ENCODE measurements at regions not wholly inside any gene's neighbourhood (a gene's known extent, or its start where the extent isn't known, plus 50 kb on each side); places are given as distances from the start of the nearest gene placed in this dataset.
A peak's percentile ranks its signal among the peaks of the same experiment; 100 is the strongest.

DNA sequence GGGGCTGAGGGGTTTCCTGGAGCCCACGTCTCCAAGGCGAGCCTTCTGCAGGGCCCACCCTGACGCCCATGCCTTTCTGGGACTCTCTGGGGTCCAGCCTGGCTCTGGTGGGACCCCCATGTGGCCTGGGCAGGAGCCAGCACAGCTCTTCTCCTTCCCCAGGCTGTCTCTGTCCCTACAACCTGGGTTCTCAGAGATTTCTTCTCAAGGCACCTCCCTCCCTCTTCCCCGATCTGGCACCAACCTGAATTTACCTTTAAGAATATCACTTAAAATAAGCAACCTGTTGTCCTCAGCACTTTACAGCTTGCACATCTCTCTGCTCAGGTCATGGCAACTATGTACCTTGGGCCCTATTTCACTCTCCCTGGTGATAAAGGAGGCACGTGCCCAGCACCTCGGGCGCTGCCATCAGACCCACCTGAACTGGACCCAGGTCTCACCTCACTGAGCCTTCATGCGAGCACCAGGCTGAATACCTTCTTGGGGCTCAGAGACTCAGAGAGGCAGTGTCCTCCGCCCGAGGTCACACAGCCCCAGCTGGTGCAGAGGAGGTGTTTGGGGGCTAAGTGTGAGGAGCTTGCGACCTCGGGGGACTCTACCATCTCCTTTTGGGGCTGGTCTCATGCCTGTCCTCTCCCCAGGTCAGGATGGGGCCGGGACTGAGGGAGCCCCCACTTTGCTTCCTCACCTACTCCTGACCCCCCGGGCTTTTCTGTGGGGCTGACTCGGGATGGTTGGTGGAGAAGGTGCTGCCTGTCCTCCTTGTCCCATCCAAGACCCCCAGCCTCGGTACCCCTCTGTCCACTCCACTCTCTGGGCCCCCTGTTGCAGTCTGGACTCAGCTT lies 217.7 kb downstream of the C9orf50 start:
- intact Hi-C loops (cut with DNase I): no loop called here
- Histone ChIP-seq H3K4me1 (peaks cover 0 to 24% (median 11%) of the 10 kb centered on the region in 12 donors), H3K4me3 (peak overlapping the region in 5 of 12 donors; percentile 27 to 48 (median 42)), H3K27me3 (no peaks in the 10 kb centered on the region), H3K36me3 (no peaks in the 10 kb centered on the region), H3K27ac (peak overlapping the region in 11 of 12 donors; percentile 28 to 82 (median 74)), H3K9me3 (no peaks in the 10 kb centered on the region)
- ATAC-seq: no peak
- TF ChIP-seq CTCF (IDR thresholded peaks at IDR 0.05) (no peak), POLR2A (IDR thresholded peaks at IDR 0.05) (no peak)
- peak in 2 of 5 donors; percentile 20 to 47 for DNase-seq
- 90 to 96% (median 95%) methylated on average over 16 of the region's 16 CpGs for WGBS, 4 donors

GRCh38 chr9:129402371-129402739 lies 218.5 kb downstream of the C9orf50 start:
- intact Hi-C loops (cut with DNase I): no loop called here
- H3K27me3 ChIP-seq: no peaks in the 10 kb centered on the region
- no peaks in the 10 kb centered on the region for H3K9me3 ChIP-seq
- WGBS, 4 donors: 48 to 60% (median 51%) methylated on average over 20 of the region's 20 CpGs
- H3K27ac ChIP-seq: peak overlapping the region in 11 of 12 donors; percentile 36 to 82 (median 74)
- peaks cover 0 to 22% (median 11%) of the 10 kb centered on the region in 12 donors for H3K4me1 ChIP-seq
- H3K36me3 ChIP-seq: no peaks in the 10 kb centered on the region
- peak overlapping the region in 6 of 12 donors; percentile 25 to 48 (median 36) for H3K4me3 ChIP-seq
- DNase-seq: peak in 2 of 5 donors; percentile 33 to 65
- peak in 2 of 4 donors; percentile 2 to 4 for ATAC-seq
- no peak for TF ChIP-seq CTCF (IDR thresholded peaks at IDR 0.05)
- no peak for TF ChIP-seq POLR2A (IDR thresholded peaks at IDR 0.05)

GRCh38 chr9:129401623-129402370 lies 219.1 kb downstream of the C9orf50 start:
- Histone ChIP-seq H3K4me3 (peak overlapping the region in 5 of 12 donors; percentile 27 to 48 (median 42)), H3K4me1 (peaks cover 0 to 22% (median 11%) of the 10 kb centered on the region in 12 donors), H3K27ac (peak overlapping the region in 11 of 12 donors; percentile 36 to 82 (median 74)), H3K36me3 (no peaks in the 10 kb centered on the region), H3K27me3 (no peaks in the 10 kb centered on the region), H3K9me3 (no peaks in the 10 kb centered on the region)
- TF ChIP-seq CTCF (IDR thresholded peaks at IDR 0.05): no peak
- no peak for TF ChIP-seq POLR2A (IDR thresholded peaks at IDR 0.05)
- intact Hi-C loops (cut with DNase I): no loop called here
- peak in 4 of 5 donors; percentile 50 to 58 (median 52) for DNase-seq
- ATAC-seq: peak in 3 of 4 donors; percentile 34 to 38 (median 34)
- WGBS, 4 donors: 40 to 50% (median 44%) methylated on average over 6 of the region's 6 CpGs

Data from heart left ventricle (tissue), 16 donors.